ENCODE measurements at regions not wholly inside any gene's neighbourhood (a gene's known extent, or its start where the extent isn't known, plus 50 kb on each side); places are given as distances from the start of the nearest gene placed in this dataset.
"Not testable (repeated sequence)": the region's sequence is repeated elsewhere in the genome, so short reads cannot be mapped to it uniquely, and the experiment has no call there.

- H3K27me3 ChIP-seq = no peaks in the 10 kb centered on the region
- WGBS, 2 donors = 41% methylated on average over 2 of the region's 2 CpGs
- H3K4me3 ChIP-seq = no peak overlapping the region
- H3K36me3 ChIP-seq = no peaks in the 10 kb centered on the region
- no peak for DNase-seq
- peak in 1 of 4 donors; percentile 12 for ATAC-seq
- H3K9me3 ChIP-seq = no peaks in the 10 kb centered on the region
- FAIRE-seq = no peak
- no peak overlapping the region for H3K27ac ChIP-seq
- TF ChIP-seq CTCF (IDR thresholded peaks at IDR 0.05) = no peak
- intact Hi-C loops (cut with DNase I) = no loop called here
- H3K4me1 ChIP-seq = no peaks in the 10 kb centered on the region
Observed at GRCh38 chr1:182235604-182235951, 156.0 kb downstream of the GLUL start.

- no peak for FAIRE-seq
- Histone ChIP-seq H3K9me3 (no peaks in the 10 kb centered on the region), H3K4me1 (no peaks in the 10 kb centered on the region), H3K27me3 (no peaks in the 10 kb centered on the region), H3K27ac (no peak overlapping the region), H3K36me3 (no peaks in the 10 kb centered on the region), H3K4me3 (no peak overlapping the region)
- WGBS, 2 donors = 82 to 88% methylated on average over 4 of the region's 4 CpGs
- no peak for TF ChIP-seq CTCF (IDR thresholded peaks at IDR 0.05)
- ATAC-seq = no peak
- DNase-seq = no peak
- intact Hi-C loops (cut with DNase I) = no loop called here
Observed at GRCh38 chr1:182229921-182230491, 161.6 kb downstream of the GLUL start.

GRCh38 chr1:182229451-182229850, 162.1 kb downstream of the GLUL start:
- Histone ChIP-seq H3K4me1 (no peaks in the 10 kb centered on the region), H3K4me3 (no peak overlapping the region), H3K27me3 (no peaks in the 10 kb centered on the region), H3K27ac (no peak overlapping the region), H3K36me3 (no peaks in the 10 kb centered on the region), H3K9me3 (no peaks in the 10 kb centered on the region)
- no peak for DNase-seq
- 86 to 92% methylated on average over 4 of the region's 4 CpGs for WGBS, 2 donors
- intact Hi-C loops (cut with DNase I) = no loop called here
- ATAC-seq = no peak
- TF ChIP-seq CTCF (IDR thresholded peaks at IDR 0.05) = no peak
- no peak for FAIRE-seq

GRCh38 chr1:182227864-182228547, 163.6 kb downstream of the GLUL start:
- no peaks in the 10 kb centered on the region for H3K36me3 ChIP-seq
- H3K4me3 ChIP-seq = no peak overlapping the region
- no peak for DNase-seq
- H3K9me3 ChIP-seq = no peaks in the 10 kb centered on the region
- FAIRE-seq = no peak
- 43 to 67% methylated on average over 4 of the region's 4 CpGs for WGBS, 2 donors
- no peaks in the 10 kb centered on the region for H3K4me1 ChIP-seq
- TF ChIP-seq CTCF (IDR thresholded peaks at IDR 0.05) = no peak
- H3K27me3 ChIP-seq = no peaks in the 10 kb centered on the region
- intact Hi-C loops (cut with DNase I) = no loop called here
- H3K27ac ChIP-seq = peak overlapping the region in 2 of 4 donors; percentile 4 to 12
- peak in 3 of 4 donors; percentile 35 to 40 (median 36) for ATAC-seq

- WGBS, 2 donors = 85 to 92% methylated on average over 2 of the region's 2 CpGs
- Histone ChIP-seq H3K4me1 (no peaks in the 10 kb centered on the region), H3K4me3 (no peak overlapping the region), H3K27ac (no peak overlapping the region), H3K27me3 (no peaks in the 10 kb centered on the region), H3K9me3 (no peaks in the 10 kb centered on the region), H3K36me3 (no peaks in the 10 kb centered on the region)
- TF ChIP-seq CTCF (IDR thresholded peaks at IDR 0.05) = no peak
- ATAC-seq = no peak
- DNase-seq = no peak
- intact Hi-C loops (cut with DNase I) = no loop called here
- FAIRE-seq = no peak
Observed at GRCh38 chr1:182226618-182227017, 165.0 kb downstream of the GLUL start.

GRCh38 chr1:182225755-182226154, 164.2 kb upstream of the ZNF648 start:
- H3K36me3 ChIP-seq; H3K4me1 ChIP-seq; DNase-seq; ATAC-seq; H3K4me3 ChIP-seq; intact Hi-C loops (cut with DNase I); H3K27ac ChIP-seq; H3K27me3 ChIP-seq; H3K9me3 ChIP-seq; FAIRE-seq: not testable (repeated sequence)
- WGBS, 2 donors = 75 to 86% methylated on average over 3 of the region's 3 CpGs

- intact Hi-C loops (cut with DNase I); H3K27ac ChIP-seq; H3K27me3 ChIP-seq; H3K36me3 ChIP-seq; ATAC-seq; DNase-seq; H3K4me1 ChIP-seq; H3K4me3 ChIP-seq; FAIRE-seq; H3K9me3 ChIP-seq: not testable (repeated sequence)
- WGBS, 2 donors = 72% methylated on average over 2 of the region's 2 CpGs
Observed at GRCh38 chr1:182221990-182222389, 160.5 kb upstream of the ZNF648 start.

- H3K36me3 ChIP-seq; FAIRE-seq; H3K9me3 ChIP-seq; H3K27ac ChIP-seq; intact Hi-C loops (cut with DNase I); H3K4me1 ChIP-seq; H3K27me3 ChIP-seq; DNase-seq; H3K4me3 ChIP-seq; ATAC-seq: not testable (repeated sequence)
- 98 to 100% methylated on average over 1 of the region's 1 CpG for WGBS, 2 donors
Observed at GRCh38 chr1:182221367-182221766, 159.9 kb upstream of the ZNF648 start.
